Stimulated activated CD4-positive, alpha-beta T cell treated with anti-CD3 and anti-CD28 coated beads, Interleukin-1b, Interleukin-23, amount 100 ng/mL, for 4 hours (primary cell): ENCODE measurements at regions not wholly inside any gene's neighbourhood (a gene's known extent, or its start where the extent isn't known, plus 50 kb on each side); places are given as distances from the start of the nearest gene placed in this dataset.
"Not testable (repeated sequence)": the region's sequence is repeated elsewhere in the genome, so short reads cannot be mapped to it uniquely, and the experiment has no call there.

ENCODE experiments used
- DNase-seq, 2 donors: peaks; one replicate each; pipeline ENCODE4 v3.0.0-alpha.2; 2020; ENCODE audit warnings: low read depth in 2 of 2

DNA sequence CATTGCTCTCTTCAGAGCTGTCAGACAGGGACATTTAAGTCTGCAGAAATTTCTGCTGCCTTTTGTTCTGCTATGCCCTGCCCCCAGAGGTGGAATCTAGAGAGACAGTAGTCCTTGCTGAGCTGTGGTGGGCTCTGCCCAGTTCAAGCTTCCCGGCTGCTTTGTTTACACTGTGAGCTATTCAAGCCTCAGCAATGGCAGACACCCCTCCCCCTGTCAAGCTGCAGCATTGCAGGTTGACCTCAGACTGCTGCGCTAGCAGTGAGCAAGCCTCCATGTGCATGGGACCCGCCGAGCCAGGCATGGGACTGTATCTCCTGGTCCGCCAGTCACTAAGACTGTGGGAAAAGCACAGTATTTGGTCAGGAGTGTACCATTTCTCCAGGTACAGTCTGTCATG lies 53.6 kb upstream of the MAPK10 start:
- DNase-seq = not testable (repeated sequence)

DNA sequence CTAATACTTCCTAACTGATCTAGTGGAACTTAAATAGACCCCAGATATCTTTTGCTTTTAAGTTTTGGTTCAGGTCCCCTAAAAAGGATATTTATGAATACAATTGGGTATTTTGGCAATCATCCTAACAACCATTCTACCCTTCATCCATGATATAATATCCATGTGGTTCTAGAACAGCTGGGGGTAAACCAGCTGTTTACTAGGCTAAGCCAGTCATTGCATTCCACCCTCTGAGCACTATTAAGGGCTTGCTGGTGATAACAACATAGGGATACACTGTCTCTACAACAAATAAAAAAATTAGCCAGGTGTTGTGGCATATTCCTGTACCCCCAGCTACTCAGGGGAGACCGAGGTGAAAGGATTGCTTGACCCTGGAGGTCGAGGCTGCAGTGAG lies 54.8 kb upstream of the MAPK10 start:
- DNase-seq = no peak

GRCh38 chr4:86416081-86416480 lies 56.2 kb upstream of the MAPK10 start:
- no peak for DNase-seq

- DNase-seq = no peak
Observed at GRCh38 chr4:86421461-86421860, 61.6 kb upstream of the MAPK10 start.

GRCh38 chr4:86431543-86432116 lies 71.8 kb upstream of the MAPK10 start:
- no peak for DNase-seq

GRCh38 chr4:86432559-86433134 lies 72.8 kb upstream of the MAPK10 start:
- no peak for DNase-seq

- DNase-seq = no peak
Observed at GRCh38 chr4:86439293-86439692, 79.4 kb upstream of the MAPK10 start.

DNA sequence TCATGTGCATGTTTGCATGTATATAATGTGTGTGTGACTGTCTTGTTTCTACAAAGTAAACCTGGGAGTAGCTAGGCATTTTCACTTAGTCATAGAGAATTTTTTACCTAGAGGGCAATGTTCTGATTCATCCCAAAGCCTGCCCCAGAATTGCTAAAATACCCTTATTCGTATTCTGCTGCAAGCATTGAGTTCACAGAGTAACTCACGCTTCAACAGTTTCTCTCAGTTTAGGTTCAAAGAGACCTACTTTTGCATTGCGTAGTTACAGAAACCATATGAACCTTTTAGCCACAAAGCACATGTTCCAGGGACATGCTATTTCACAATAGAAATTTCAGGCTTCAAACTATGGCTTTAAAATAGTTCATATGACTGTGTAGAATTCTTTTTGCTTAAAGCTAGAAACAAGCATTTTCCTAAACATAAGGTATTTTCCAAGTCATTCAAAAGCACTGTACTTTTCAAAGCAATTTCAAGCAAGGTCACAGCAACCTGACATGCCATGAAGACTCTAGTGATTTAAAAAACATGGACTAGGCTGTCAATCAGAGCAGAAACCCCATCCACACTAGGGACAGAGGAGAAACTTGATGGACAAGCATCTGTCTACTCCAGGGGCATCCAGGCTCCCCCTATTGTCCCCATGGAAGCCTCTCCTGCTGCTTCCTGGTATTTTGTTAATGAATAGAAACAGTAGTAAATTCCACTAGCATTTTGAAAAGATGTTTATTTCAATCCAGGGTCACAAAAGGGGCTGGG lies 81.5 kb upstream of the MAPK10 start:
- DNase-seq = no peak

GRCh38 chr4:86442881-86443280 lies 83.0 kb upstream of the MAPK10 start:
- DNase-seq = no peak

- no peak for DNase-seq
Observed at GRCh38 chr4:86443495-86443894, 83.6 kb upstream of the MAPK10 start.

- DNase-seq = no peak
Observed at GRCh38 chr4:86446996-86447395, 87.1 kb upstream of the MAPK10 start.

DNA sequence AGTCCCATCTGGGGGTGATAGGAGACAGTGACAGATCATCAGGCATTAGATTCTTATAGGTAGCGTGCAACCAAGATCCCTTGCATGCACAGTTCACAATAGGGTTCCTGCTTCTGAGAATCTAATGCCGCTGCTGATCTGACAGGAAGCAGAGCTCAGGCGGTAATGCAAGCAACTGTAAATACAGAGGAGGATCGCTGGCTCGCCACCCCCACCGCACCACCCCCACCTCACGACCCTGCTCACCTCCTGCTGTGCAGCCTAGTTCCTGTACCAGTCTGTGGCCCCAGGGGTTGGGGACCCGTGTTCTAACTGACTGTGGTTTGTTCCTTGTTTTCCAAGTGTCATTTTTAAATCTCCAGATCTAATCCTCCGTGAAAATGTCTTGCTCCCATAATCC lies 89.0 kb upstream of the MAPK10 start:
- no peak for DNase-seq

DNA sequence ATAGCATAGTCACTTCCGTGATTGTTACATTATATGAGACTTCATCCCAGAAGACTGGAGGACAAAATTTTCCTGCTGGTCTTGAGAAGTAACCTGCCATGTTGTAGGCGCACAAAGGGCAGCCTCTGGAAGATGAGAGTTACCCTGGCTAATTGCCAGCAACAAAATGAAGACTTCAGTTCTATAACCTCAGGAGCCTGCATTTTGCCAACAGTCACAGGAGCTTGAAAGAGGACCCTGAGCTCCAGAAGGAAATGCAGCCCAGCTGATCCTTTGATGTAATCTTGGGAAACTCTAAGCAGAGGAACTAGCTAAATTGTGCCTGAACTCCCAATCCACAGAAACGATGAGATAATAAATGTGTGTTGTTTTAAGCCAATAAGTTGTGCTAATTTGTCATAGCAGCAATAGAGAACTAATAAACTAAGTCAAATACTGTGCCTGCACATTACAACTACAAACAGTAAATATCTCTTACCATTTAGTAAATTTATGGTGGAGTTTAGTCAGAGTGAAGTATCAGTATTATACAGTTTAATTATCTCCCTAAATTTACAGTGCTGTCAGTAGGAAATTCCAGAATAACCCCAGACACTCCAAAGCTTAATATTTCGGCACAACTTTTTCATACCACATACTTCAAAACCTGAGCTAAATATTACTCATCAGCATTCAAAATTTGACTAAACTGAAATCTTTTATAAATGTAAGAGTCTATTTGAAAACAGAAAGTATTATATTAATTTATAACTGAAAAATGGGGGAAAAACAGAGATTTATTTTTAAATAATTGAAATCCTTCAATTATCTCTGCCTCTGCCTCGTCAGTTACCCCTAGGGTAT lies 90.1 kb upstream of the MAPK10 start:
- no peak for DNase-seq

GRCh38 chr4:86450861-86451260 lies 91.0 kb upstream of the MAPK10 start:
- no peak for DNase-seq

- no peak for DNase-seq
Observed at GRCh38 chr4:86451560-86452330, 91.9 kb upstream of the MAPK10 start.

DNA sequence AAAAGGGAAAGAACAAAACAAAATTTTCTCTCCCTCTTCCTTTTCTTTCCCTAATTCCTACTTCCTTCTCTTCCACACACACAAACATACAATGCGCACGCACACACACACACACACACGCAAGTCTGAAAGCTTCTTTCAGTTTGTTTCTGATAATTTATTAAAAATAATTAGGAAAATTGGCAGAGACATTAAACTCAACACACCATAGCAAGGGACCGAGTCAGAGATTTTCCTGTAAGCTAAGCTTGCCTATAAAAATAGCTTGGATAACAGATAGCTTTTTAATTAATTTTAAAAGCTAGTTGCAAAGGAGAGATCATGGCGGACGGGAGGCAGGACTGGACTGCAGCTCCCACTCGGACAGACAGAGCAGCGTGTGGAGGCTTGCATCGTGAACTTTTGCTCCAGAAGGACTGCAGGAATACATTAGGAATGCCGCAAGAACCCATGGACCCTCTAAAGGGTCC lies 92.6 kb upstream of the MAPK10 start:
- DNase-seq = no peak

DNA sequence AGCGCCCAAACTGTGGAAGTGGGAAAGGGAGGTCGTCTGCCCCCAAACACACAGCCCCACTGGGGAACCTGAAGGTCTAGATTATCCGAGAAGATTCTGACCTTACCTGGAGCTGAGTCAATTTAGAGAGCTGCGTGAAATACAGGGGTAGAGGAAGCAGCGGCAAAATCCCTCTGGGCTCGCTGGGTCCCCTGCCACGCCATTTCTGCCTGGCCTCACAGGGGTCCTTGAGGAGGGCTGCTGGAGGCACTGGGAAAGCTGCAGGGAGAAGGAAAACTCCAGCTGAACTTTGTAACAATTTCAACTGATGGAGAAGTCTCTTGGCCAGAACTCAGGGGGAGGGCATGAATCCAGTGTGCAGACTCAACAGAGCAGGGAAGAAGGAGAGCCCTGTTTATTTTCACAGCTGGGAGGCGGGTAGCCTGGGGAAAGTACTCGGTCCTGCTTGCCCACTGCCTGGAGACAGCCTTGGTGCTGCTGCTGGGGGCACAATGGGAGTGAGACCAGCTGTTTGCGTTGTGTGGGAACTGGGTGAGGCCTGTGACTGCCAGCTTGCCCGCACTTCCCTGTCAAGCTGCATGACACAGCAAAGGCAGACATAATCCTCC lies 93.2 kb upstream of the MAPK10 start:
- no peak for DNase-seq

DNA sequence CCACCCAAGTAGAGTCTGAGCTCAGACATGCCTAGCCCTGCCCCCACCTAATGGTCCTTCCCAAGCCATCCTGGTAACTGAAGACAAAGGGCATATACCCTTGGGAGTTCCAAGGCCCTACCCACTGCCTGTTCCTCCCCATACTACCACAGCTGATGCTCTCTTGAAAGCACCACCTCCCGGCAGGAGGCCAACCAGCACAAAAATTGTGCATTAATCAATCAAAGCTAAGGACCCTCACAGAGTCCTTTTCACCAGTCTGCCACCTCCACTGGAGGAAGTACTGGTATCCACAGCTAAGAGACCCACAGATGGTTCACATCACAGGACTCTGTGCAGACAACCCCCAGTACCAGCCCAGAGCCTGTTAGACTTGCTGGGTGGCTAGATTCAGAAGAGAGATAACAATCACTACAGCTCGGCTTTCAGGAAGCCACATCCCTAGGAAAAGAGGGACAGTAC lies 93.8 kb upstream of the MAPK10 start:
- not testable (repeated sequence) for DNase-seq

- no peak for DNase-seq
Observed at GRCh38 chr4:86461849-86462248, 102.0 kb upstream of the MAPK10 start.

GRCh38 chr4:86472377-86473019 lies 112.6 kb upstream of the MAPK10 start:
- no peak for DNase-seq
